GM18907 (cell line): ENCODE measurements at regions not wholly inside any gene's neighbourhood (a gene's known extent, or its start where the extent isn't known, plus 50 kb on each side); places are given as distances from the start of the nearest gene placed in this dataset.
"Not testable (repeated sequence)": the region's sequence is repeated elsewhere in the genome, so short reads cannot be mapped to it uniquely, and the experiment has no call there.

Experiments used
- ATAC-seq: cut with Tn5 transposase; IDR thresholded peaks from one replicate; pipeline ENCODE4 v1.9.1; 2021; ENCODE audit warnings: mild to moderate bottlenecking, moderate library complexity; ENCODE audit not compliant: unreplicated experiment

DNA sequence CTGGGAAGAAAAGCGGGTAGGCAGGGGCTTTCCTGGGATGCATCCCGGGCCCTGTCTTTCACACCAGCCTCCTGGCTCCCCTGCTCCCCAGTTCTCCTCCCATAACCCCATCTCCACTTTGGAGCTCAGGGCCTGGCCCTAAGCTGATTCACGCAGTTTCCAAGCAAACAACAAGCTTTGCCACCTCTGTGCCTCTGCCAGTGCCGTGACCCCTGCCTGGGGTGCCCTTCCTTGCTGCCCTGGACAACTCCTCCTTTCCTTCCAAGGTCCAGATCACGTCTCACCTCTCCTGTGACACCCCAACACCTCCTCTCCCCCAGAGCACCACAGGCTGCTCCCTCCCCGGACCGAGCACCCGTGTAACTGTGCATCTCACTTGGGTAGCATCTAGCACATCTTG is 184.5 kb downstream of the NPIPB11 start:
- ATAC-seq, result not testable (repeated sequence)

DNA sequence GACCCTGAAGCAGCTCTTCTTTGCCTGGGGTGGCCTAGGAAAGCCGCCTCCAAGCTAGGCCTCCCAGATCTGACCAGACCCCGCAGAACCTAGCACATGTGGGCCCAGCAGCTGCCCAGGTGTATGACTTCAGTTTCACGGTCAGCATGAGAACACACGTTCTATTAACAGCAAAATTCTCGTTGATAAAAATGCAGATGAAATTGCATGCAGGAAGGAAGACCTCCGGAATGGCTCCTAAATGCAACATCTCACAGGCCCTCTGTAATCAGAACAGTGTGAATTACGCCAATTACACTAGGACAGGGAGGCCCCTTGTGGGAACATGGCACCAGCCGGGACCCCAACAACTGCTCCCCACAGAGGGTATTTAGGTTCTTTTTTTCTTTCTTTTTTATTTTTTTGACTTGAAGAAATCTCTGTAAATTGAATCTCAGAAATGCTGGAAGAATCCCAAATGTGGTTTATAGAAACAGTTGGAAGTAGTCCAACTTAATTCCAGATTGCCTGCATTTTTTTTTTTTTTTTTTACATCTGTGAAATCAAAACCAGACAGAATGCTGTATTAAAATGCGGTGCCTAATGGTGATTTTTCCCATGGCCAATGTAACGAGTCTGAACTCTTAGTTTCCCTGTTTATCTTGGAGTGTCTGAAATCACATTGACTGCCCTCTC is 185.1 kb downstream of the NPIPB11 start:
- ATAC-seq, result not testable (repeated sequence)

DNA sequence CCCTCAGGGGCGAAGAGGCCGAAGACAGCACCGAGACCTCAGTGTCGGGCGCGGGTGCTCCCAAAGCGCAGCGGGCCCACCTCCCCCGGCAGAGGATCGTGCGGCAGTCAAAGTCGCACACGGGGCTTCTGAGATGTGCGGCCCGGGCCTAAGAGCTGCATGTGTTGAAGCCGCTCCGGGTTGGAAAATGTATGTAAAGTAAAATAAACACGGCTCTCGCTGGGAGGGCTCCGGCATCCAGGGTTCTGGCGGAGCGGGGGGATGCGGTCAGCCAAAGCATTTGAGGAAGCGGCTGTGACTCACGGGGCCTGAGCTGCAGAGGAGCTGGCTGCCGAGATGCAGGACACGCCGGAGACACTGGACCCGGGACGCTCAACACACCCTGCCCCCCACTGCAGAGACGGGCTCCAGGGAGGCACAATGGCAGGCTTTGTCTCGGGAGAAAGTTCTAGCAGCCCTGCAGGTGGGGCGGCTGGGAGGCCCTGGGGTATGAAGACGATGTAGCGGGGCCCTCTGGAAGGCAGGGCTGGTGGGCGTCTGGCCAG is 185.8 kb downstream of the NPIPB11 start:
- ATAC-seq, result not testable (repeated sequence)

DNA sequence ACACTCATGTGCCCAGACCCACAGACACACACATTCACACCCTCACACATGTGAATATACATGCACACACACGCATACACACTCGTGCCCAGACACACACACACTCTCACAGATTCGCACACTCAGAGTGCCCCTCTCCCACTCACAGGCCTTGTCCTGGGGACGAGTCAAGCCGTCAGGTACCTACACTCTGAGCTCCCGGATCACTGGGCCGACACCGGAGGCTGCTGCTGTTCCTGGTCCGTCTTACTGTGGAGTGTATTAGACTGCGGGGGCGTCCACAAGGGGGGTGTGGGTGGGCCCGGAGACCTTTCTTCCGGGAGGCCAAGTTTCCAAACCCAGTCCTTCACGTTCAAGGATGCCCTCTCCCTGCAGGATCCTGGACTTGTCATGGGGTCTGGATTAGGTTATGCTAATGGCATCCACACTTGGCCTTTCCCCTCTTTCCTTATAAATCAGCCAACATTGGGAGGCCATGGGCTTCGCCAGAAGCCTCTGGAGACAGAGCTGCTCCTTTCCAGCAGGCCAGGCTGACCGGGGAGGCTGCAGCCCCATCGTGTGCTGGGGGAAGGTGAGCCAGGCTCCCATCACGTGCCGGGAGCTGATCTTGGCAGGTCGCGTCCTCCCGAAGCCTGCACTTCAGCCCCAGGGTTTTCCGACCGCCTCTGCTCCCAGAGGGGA is 186.4 kb downstream of the NPIPB11 start:
- not testable (repeated sequence) for ATAC-seq

DNA sequence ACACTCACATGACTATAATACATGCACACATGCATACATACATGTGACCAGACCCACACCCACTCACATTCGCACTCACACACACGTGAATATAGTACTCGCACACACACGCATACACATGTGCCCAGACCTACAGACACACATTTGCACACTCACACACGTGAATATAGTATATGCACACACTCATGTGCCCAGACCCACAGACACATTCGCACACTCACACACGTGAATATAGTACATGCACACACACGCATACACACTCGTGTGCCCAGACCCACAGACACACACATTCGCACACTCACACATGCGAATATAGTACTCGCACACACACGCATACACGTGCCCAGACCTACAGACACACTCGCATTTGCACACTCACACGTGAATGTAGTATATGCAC is 186.9 kb downstream of the NPIPB11 start:
- ATAC-seq, result not testable (repeated sequence)

DNA sequence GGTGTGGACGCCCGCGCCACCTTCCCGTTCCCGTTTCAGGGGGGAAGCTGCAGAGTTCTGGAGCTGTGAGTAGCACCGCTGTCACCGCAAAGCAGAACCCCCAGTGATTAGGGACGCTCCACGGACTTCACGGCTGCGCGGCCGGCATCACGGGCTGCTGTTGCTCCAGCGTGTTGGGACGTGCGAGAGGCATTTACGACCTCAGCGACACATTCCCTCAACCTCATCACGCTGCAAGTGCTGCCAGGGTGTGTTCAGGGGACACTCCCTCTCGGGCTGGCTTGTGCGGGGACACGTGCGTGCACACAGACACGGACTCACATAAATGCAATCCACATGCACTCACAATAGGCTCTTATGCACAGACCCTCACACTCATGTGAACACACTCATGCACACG is 187.9 kb downstream of the NPIPB11 start:
- ATAC-seq, result not testable (repeated sequence)

DNA sequence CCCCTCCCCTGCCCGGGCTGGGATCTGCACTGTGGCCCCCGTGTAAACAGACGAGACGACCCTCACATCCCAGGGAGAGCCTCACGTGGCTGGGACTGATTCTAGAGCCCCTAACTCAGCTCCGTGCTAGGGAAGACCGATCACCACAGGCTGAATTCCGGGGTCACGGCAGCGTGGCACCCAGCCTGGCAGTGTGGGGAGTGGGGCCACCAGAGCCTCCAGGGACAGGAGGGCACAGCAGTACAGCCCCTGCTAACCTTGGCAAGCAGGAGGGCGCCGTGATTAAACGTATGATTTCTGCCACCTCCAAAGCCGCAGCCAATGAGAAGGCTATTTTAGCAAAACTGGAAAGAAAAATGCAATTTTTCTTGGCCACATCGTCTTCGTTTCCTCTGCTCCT is 188.3 kb downstream of the NPIPB11 start:
- ATAC-seq, result not testable (repeated sequence)

DNA sequence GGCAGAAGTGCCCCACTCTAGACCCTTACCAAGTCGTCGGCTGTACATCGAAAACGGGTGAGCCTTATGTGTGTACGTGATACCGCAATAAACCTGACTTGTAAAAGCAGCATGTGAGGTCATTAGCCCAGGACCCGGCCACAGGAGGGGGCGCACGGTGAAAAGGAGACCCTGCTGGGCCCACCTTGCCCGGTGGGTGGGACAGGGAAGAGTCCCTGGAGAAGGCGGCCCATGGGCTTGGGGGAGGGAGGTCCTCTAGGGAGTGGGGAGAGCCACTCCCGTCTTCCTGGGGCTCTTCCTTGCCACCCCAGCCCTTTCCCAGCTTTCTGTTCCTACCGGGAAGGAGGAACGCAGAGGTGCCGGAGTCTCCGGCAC is 188.8 kb downstream of the NPIPB11 start:
- ATAC-seq, result not testable (repeated sequence)

DNA sequence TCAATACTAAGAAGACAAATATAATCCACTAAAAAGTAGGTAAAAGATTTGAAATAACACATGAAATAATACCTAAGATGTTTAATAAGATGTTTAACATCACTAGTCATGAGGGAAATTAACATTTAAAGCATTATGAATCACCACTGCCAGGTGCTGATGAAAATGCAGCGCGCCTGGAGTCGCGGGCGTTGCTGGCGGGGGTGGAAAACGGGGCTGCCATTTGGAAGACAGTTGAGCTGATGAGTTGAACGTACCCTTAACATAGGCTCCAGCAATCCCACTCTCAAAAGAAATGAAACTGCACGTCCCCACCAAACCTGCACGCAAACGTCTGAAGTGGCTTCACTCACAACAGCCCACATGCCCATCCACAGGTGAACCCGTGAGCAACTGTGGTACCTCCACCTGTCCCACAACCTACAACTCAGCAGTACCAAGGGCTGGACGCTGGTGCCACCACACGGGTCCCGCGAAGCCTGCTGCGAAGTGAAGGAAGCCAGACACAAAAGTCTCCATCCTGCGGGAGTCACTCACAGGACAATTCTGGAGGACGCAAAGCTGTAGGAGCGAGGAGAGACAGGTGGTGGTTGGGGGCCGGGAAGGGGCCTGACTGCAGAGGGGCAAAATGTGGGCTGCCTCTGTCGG is 189.3 kb downstream of the NPIPB11 start:
- ATAC-seq, result not testable (repeated sequence)

DNA sequence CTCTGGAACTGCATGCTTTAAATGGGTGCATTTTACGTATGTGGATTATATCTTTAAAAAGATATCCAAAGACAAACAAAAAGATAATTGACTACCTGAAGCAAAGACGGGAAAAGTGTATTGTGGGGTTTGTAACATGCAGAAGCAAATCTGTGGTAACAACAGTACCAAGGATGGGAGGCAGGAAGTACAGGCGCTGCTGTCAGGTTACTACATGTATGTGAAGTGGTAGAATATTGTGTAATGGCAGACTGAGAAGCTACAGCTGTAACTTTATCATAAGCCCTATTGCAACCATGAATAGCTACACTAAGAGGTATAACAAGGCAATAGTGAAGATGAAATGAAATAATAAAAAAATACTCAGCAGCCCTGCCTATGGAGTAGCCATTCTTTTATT is 192.7 kb downstream of the NPIPB11 start:
- not testable (repeated sequence) for ATAC-seq

DNA sequence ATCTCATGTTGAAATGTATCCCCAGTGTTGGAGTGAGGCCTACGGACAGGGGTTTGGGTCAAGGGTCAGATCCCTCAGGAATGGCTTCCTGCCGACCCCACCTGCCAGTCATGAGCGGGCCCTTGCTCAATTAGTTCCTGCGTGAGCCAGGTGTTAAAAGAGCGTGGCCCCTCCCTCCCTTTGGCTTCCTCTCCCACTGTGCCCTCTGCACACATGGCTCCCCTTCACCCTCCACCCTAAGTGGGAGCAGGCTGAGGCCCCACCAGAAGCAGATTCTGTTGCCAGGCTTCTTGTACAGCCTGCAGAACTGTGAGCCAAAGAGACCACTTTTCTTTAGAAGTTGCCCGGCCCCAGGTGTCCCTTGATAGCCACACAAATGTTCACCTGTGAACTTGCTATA is 193.3 kb downstream of the NPIPB11 start:
- not testable (repeated sequence) for ATAC-seq

DNA sequence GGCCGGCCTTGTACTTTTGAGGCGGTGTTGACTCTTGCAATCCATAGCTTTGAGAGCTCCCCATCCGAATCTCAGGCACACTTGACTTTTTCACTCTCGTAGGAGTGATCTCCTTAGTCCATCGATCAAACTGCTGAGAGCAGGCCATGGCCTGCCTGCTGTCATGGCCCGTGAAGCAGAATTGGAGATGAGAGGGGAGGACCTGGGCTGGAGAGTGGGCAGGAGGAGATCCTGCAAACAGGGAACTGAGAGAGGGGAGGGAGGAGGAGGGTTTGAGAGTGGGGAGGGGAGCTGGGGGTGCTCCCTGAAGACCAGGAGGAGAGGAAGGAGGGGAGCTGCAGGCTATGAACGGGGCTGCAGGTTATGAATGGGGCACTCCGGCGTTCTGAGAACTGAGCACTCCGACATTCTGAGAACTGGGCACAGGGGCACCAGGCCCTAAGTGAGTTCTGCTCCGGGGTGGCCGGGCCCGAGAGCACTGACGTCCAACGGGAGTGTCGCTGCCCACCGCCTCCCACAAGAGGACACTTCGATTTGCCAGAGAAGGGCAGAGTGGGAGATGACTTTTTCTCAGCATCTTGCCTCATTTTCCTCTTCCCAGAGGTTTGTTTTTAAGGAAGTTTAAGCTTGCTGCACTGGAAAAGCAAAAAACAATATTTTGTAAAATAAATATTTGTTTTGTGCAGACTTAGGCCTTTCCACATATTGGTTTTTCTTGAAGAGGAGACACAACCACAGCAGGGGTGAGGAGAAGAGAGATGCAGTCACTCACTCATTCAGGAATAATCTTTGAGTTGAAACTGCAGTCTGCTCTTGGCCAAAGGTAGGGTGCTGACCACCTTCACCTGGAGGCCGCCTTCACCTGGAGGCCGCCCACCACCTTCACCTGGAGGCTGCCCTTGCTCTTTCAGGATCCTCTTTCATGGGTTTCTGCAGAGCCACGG is 194.2 kb downstream of the NPIPB11 start:
- ATAC-seq, result not testable (repeated sequence)

DNA sequence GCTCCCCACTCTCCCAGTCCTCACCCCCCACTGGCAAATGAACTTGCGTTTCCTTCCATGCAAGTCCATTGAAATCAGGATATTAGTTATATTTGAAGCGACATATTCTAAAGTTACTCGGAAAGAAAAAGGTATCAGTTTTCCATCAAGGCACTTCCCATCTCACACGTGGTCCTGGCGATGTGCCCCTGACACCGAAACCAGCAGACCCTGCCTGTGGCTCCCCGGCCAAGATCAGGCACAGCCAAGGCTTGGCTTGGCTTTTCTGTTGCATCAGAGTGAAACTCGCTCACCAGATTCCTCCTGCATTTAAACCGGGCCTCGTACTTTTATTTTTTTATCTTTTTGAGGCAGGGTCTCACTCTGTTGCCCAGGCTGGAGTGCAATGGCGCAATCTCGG is 195.1 kb downstream of the NPIPB11 start:
- ATAC-seq, result not testable (repeated sequence)

DNA sequence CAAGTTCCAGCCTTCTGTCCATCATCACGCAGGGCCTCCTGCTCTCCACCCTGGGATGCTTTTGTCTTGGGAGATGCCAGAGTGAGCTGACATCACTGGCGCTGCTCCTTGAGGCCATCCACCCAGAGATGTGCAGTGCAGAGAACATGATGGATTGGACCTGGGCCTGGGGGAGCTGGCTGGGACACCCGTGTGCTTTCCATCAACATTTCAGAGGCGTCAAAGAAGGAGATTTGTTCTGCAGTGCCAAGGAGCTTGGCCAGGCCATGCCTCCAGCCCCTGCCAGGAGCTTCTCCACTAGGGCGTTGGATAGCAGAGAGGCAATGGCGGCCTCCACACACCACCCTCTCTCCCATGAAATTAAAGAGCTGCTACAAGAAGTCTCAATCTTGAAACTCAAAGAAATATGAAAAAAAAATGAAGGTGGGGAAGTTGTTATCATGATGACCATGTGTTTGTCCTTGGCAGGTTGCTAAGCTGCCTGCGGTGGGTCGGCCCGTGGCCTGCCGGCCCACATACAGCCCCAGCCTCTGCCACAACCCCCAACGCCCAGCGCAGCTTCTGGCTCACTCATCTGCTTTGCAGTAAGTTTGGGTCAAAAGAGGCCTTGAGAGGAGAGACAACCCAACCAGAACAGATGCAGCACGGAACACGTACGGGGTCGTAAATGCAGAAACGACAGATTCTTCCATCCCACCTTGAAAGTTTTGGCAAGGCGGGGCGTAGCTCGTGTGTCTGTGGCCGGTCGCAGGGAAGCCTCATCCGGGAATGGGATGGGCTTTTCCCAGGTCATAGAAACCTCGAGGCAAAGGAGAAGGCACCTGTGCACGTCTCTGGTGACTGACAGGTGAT is 196.0 kb downstream of the NPIPB11 start:
- ATAC-seq, result not testable (repeated sequence)

DNA sequence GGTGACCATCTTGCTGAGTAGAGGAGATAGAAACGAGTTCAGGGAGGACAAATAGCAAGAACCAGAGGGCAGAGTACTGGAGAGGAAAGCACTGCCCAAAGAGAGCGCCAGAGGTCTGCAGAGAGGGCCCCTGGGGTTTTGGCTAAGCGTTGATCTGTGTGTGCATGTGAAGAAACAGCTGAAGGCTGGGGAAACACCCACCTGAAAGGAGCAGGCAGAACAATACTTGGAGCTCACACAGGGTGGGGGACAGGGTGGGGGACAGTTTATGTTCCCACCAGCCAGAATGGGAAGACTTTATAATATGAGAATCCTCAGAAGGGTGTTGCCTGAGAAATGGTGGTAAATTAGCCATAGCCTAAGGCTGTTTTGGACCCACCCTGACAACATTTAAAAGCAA is 200.4 kb downstream of the NPIPB11 start:
- not testable (repeated sequence) for ATAC-seq

DNA sequence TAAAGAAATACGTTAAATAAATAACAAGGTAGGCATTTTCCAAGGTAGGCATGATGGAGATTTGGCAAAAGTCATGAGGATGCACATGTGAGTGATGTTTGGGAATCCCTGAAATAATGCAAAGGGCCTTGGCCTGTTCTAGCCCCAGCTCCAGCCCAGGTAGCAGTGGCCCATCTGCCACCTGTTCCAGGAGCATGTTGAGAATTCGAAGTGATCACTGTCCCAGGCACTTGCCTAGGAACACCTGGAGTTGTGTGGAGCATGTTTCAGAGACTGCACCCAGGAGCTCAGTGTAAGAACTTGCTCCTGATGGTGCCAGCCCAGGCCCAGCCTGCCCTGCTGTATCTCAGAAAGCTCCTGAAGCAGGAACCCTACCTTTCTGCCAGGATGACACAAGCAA is 201.4 kb downstream of the NPIPB11 start:
- not testable (repeated sequence) for ATAC-seq

DNA sequence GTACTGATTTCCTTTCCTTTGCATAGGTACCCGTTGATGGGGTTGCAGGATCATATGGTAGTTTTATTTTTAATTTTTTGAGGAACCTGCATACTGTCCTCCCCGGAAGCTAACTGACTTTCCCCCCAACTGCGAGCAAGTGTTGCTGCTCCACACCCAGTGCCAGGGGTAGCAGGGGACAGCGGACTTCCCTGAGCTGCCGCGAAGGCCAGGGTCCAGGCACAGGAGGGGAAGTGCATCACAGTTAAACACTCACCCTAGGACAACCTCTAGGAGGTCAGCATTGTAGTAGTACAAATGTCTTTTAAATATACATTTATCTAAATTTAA is 201.7 kb downstream of the NPIPB11 start:
- no peak for ATAC-seq

DNA sequence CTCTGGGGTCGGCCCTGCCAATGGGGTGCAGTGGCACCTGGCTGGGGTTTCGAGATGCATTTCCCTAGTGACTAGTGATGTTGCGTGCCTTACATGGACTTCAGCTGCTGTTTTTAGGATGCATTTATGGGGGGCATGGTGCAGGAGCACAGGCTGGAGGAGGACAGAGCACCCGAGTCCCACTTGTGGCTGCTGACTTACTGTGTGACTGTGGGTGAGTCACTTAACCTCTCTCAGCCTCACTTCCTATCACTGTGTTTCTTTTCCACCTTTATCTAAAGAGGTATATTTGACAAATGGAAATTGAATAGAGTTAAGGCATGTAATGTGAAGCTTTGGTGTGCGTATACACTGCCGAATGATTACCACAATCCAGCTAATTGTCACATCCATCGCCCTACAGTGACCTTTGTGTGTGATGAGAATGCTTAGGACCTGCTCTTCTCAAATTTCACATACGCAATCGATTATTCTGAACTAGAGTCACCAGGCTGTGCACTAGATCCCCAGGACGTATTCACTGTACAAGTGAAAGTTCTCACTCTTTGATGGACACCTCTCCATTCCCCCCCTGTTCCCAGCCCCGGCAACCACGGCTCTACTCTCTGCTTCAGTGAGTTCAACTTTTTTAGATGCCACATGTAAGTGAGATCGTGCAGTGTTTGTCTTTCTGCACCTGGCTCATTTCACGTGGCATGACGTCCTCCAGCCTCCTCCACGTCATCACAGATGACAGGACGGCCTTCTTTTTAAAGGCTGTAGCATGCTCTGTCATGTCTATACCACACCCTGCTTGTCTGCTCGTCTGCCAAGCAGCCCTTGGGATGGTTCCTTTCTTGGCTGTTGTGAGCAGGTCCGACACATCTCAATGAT is 202.3 kb downstream of the NPIPB11 start:
- not testable (repeated sequence) for ATAC-seq
